Lower lobe of right lung (tissue), 2 donors: ENCODE measurements at regions not wholly inside any gene's neighbourhood (a gene's known extent, or its start where the extent isn't known, plus 50 kb on each side); places are given as distances from the start of the nearest gene placed in this dataset.

Source experiments
- ATAC-seq, 2 donors: fragments of 200-7000 bp; cut with Tn5 transposase; one replicate each; pipeline ENCODE4 v1.9.1; 2020 to 2022; ENCODE audit warnings: mild to moderate bottlenecking in 2 of 2, moderate library complexity in 2 of 2
- DNase-seq: peaks from one replicate; pipeline ENCODE4 v3.0.0-alpha.2; 2020
- H3K27ac ChIP-seq: fragments of 200-600 bp; one replicate; pipeline ENCODE4 v1.8.0; 2022
- H3K27me3 ChIP-seq: fragments of 200-600 bp; one replicate; pipeline ENCODE4 v1.8.0; 2022; ENCODE audit warnings: low read depth
- H3K36me3 ChIP-seq: fragments of 200-600 bp; one replicate; pipeline ENCODE4 v1.8.0; 2022; ENCODE audit warnings: mild to moderate bottlenecking
- H3K4me1 ChIP-seq: fragments of 200-600 bp; one replicate; pipeline ENCODE4 v1.8.0; 2022
- H3K4me3 ChIP-seq: fragments of 200-600 bp; one replicate; pipeline ENCODE4 v1.8.0; 2022; ENCODE audit warnings: mild to moderate bottlenecking
- H3K9me3 ChIP-seq: fragments of 200-600 bp; one replicate; pipeline ENCODE4 v1.8.0; 2022
- intact Hi-C: fragments of 100-400 bp; cut with DNase I; formaldehyde crosslinking; loops from one replicate; pipeline ENCODE4 v1.11.0; 2022
- TF ChIP-seq, protein P1 (sequence below): fragments of 200-600 bp; IDR thresholded peaks from one replicate; pipeline ENCODE4 v1.8.0; 2022; ENCODE audit warnings: antibody characterized with exemption, mild to moderate bottlenecking
- donor health status: DM: no; HTN: yes; CAD: no; lungs with severe emphysema.

DNA sequence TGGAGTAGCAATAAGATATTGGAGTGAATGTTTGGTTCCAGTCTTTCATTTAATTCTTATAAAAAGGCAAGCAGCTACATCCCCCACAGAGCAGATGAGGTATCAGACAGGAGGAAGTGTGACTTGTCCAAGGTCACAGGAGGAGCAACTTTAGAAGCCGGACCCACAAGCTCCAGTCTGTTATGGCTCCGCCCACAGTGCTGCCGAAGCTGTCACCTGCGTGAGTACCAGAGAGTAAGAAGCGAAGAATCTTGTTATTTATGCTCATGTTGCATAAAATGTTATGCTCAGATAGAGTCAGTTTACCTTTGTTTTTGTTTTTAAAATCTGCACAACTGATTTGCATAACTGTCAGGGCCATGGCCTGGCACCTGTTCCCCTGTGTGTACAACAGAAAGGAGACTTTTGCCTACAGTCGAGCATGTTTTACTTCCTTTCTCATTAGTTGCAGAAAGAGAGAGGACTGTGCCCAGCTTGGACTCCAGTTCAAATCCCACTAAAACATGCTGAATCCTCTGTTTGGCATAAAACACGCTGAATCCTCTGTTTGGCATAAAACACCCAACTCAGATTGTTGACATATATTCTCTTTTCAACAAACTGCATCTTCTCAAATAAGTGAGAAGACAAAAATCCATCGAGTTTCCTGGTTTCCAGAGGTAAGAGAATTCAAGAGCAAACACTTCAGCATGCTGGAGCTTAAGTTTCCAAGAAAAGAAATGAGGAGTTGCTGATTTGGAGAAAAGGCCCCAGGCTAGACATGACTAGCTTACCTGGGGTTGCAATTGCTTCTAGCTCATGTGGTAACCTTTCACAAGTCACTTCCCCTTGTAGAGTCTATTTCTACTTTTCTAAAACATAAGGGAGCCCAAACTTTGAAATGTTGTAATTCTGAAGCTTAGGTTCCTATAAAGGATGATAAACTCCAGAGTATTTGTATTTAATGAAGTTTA is 409.8 kb upstream of the ZMIZ1 start:
- H3K4me3 ChIP-seq, result no peak overlapping the region
- peaks cover 3% of the 10 kb centered on the region for H3K27me3 ChIP-seq
- H3K9me3 ChIP-seq, result no peaks in the 10 kb centered on the region
- TF ChIP-seq, protein P1, sequence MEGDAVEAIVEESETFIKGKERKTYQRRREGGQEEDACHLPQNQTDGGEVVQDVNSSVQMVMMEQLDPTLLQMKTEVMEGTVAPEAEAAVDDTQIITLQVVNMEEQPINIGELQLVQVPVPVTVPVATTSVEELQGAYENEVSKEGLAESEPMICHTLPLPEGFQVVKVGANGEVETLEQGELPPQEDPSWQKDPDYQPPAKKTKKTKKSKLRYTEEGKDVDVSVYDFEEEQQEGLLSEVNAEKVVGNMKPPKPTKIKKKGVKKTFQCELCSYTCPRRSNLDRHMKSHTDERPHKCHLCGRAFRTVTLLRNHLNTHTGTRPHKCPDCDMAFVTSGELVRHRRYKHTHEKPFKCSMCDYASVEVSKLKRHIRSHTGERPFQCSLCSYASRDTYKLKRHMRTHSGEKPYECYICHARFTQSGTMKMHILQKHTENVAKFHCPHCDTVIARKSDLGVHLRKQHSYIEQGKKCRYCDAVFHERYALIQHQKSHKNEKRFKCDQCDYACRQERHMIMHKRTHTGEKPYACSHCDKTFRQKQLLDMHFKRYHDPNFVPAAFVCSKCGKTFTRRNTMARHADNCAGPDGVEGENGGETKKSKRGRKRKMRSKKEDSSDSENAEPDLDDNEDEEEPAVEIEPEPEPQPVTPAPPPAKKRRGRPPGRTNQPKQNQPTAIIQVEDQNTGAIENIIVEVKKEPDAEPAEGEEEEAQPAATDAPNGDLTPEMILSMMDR, result no peak
- no peaks in the 10 kb centered on the region for H3K36me3 ChIP-seq
- intact Hi-C loops, result no loop called here
- no peak for DNase-seq
- no peak overlapping the region for H3K27ac ChIP-seq
- no peak for ATAC-seq
- H3K4me1 ChIP-seq, result no peaks in the 10 kb centered on the region

DNA sequence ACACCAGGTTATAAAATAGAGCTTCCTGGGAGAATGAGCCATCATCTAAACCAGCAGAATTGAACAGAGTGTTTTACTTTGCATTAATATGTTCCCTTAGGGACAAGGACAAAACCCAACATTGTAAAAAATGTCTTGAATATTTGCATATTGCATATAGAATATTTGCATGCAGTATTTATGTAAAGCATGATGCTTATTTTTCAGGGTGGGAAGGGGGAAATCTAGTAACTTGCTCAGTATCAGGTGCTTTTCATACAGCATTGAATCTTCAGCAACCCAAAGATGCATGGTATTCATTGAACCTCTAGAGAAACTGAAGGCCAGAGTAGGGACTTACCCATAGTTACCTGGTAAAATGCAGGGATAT is 409.2 kb upstream of the ZMIZ1 start:
- TF ChIP-seq, protein P1, result no peak
- Histone ChIP-seq H3K27ac (no peak overlapping the region), H3K9me3 (peaks cover 1% of the 10 kb centered on the region), H3K4me1 (no peaks in the 10 kb centered on the region), H3K27me3 (peaks cover 3% of the 10 kb centered on the region), H3K36me3 (no peaks in the 10 kb centered on the region), H3K4me3 (no peak overlapping the region)
- intact Hi-C loops, result no loop called here
- no peak for ATAC-seq
- DNase-seq, result no peak

DNA sequence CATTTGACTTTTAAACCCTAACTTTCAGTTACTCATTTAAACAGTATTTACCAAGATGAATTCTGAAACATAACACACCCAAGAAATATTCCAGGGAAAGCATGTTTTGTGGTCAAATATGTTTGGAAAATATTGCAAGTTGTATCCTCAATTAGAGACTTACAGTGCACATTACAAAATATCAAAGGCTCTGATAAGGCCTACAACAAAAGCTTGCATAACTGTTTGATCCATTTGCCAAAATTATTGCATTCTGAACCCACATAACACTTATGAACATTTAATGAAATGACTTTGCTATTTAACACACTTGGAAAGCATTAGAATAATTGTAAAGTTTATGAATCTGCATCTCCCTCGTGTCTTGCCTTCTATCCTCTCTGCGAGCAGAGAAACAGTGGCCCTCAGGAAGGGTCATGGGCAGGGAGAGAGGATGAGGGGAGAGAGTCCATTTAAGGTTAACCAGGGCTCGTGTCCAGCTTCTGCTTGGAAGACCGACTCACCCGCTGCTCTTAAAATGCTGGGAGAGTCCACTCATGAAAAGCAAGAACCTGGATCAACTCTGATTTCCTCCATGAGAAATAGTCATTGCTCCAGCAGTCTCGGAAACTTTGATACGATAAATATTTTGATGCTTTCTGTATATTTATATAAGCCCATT is 408.2 kb upstream of the ZMIZ1 start:
- intact Hi-C loops, result no loop called here
- ATAC-seq (no peak), DNase-seq (no peak)
- peaks cover 5% of the 10 kb centered on the region for H3K9me3 ChIP-seq
- no peaks in the 10 kb centered on the region for H3K4me1 ChIP-seq
- H3K27ac ChIP-seq, result no peak overlapping the region
- peaks cover 3% of the 10 kb centered on the region for H3K27me3 ChIP-seq
- H3K36me3 ChIP-seq, result no peaks in the 10 kb centered on the region
- TF ChIP-seq, protein P1, result no peak
- no peak overlapping the region for H3K4me3 ChIP-seq

DNA sequence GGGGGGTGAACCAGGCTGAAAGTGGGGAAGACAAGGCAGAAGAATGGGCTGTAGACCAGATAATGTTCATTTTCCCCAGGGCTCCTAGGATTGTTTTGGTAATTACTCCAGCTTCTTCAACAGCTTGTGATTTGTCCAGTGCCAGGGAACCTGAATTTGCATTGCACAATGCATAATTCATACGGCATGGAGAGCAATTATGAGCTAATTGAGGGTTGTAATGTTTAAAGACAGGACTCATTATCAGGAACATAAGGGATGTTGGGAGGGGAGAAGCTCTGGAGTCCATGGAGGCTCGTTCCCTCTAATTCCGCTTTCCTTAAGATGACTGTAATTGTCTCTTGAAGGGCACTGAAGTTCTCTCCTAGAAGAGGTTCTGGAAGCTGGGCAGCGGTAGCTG is 405.0 kb upstream of the ZMIZ1 start:
- Histone ChIP-seq H3K27ac (no peak overlapping the region), H3K36me3 (no peaks in the 10 kb centered on the region), H3K9me3 (peaks cover 5% of the 10 kb centered on the region), H3K27me3 (peaks cover 3% of the 10 kb centered on the region), H3K4me3 (no peak overlapping the region), H3K4me1 (no peaks in the 10 kb centered on the region)
- TF ChIP-seq, protein P1, result no peak
- ATAC-seq (no peak), DNase-seq (no peak)
- intact Hi-C loops, result no loop called here

DNA sequence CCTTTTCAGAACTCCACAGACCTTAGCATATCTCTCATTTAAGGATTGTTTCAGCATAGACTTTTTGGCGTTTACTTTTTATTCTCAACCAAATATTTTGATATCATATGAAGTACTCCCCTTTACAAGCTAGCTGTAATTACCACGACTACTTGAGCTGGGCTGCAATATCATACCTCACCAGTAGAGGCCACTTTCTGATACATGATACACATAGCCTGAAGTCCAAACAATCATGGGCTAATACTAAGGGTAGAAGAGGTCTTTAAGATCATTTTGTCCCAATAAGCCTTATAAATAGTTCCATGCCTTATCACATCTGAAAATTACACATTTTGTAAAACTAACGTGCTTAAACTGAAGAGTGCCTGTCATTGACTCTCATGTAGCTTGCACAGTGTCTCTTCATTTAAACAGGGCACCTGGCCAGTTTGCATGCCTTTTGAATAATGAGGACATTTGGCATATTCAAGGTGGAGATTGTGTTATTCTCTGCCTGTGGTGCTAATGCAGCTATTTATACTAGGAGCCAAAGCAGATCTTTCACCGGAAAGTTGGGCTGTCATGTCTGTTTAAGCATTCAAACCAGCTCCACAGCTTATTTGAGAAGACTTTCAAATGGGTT is 403.7 kb upstream of the ZMIZ1 start:
- Histone ChIP-seq H3K36me3 (no peaks in the 10 kb centered on the region), H3K4me1 (no peaks in the 10 kb centered on the region), H3K4me3 (no peak overlapping the region), H3K27ac (no peak overlapping the region), H3K9me3 (peaks cover 5% of the 10 kb centered on the region), H3K27me3 (peaks cover 3% of the 10 kb centered on the region)
- TF ChIP-seq, protein P1, result peak; percentile 59
- no peak for ATAC-seq
- intact Hi-C loops, result no loop called here
- DNase-seq, result no peak
